ENCODE measurements at regions not wholly inside any gene's neighbourhood (a gene's known extent, or its start where the extent isn't known, plus 50 kb on each side); places are given as distances from the start of the nearest gene placed in this dataset.

- no peak for TF ChIP-seq POLR2AphosphoS5 (IDR thresholded peaks at IDR 0.05; ENCODE audit: low read depth, low read length)
- no peak for TF ChIP-seq POLR2A (IDR thresholded peaks at IDR 0.05; ENCODE audit: borderline replicate concordance, extremely low read depth, insufficient read depth, insufficient read length)
- TF ChIP-seq CTCF (IDR thresholded peaks at IDR 0.05 in 2 of 3, conservative IDR thresholded peaks at IDR 0.05 in 1 of 3; ENCODE audit: borderline replicate concordance in 1 of 3, insufficient read depth in 1 of 3, low read depth in 2 of 3, low read length in 2 of 3): no peak
- no peak for TF ChIP-seq EZH2 (IDR thresholded peaks at IDR 0.05)
- TF ChIP-seq EZH2phosphoT487 (IDR thresholded peaks at IDR 0.05; ENCODE audit: borderline replicate concordance): no peak
- no peak for TF ChIP-seq SIN3A (IDR thresholded peaks at IDR 0.05; ENCODE audit: low read depth)
- no peak for TF ChIP-seq CEBPB (IDR thresholded peaks at IDR 0.05; ENCODE audit: low read depth)
- no peak for TF ChIP-seq SP1 (IDR thresholded peaks at IDR 0.05; ENCODE audit: low read depth)
- TF ChIP-seq EGR1 (IDR thresholded peaks at IDR 0.05; ENCODE audit: low read depth): no peak
- no peak for TF ChIP-seq SRF (IDR thresholded peaks at IDR 0.05; ENCODE audit: low read depth)
- TF ChIP-seq REST (IDR thresholded peaks at IDR 0.05; ENCODE audit: low read depth): no peak
- no peak for TF ChIP-seq ZNF274 (IDR thresholded peaks at IDR 0.05; ENCODE audit: low read depth, low read length)
- no peak for TF ChIP-seq ATF3 (IDR thresholded peaks at IDR 0.05)
Observed at GRCh38 chr14:101073598-101073965, 170.1 kb upstream of the RTL1 start.
